DOHH2 (cell line): ENCODE measurements at regions not wholly inside any gene's neighbourhood (a gene's known extent, or its start where the extent isn't known, plus 50 kb on each side); places are given as distances from the start of the nearest gene placed in this dataset.

Experiments used
- EZH2phosphoT487 ChIP-seq: fragments of 200-600 bp; sonication (generic); IDR thresholded peaks from 2 replicates; pipeline ENCODE4 v1.6.1; 2017; ENCODE audit warnings: borderline replicate concordance, mild to moderate bottlenecking, antibody characterized with exemption, low read length, moderate library complexity, mixed read lengths
- TF ChIP-seq, protein P1 (sequence below): fragments of 200-600 bp; sonication (generic); IDR thresholded peaks from one replicate; pipeline ENCODE4 v1.5.1; 2014; ENCODE audit warnings: antibody characterized with exemption, mild to moderate bottlenecking, low read depth, low read length; ENCODE audit not compliant: poor library complexity, severe bottlenecking

DNA sequence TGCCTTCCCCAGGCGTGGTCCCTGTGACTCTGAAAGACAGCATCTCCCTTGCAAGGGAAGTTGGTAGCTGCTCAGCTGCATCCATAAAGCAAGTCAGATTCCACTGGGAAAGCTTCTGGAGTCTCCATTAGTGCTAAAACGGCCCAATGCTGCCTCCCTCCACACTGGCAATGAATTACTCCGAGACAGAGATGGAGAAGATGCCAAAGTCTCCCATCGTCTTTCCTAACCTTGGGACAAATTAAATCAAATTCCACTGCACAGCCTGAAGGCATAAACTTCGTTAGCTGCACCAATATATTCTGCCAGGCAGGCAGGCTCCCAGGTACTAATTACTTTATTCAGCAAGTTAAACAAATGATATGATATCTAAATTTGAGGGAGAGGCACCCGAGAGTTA is 106.3 kb upstream of the GJB5 start:
- TF ChIP-seq, protein P1, sequence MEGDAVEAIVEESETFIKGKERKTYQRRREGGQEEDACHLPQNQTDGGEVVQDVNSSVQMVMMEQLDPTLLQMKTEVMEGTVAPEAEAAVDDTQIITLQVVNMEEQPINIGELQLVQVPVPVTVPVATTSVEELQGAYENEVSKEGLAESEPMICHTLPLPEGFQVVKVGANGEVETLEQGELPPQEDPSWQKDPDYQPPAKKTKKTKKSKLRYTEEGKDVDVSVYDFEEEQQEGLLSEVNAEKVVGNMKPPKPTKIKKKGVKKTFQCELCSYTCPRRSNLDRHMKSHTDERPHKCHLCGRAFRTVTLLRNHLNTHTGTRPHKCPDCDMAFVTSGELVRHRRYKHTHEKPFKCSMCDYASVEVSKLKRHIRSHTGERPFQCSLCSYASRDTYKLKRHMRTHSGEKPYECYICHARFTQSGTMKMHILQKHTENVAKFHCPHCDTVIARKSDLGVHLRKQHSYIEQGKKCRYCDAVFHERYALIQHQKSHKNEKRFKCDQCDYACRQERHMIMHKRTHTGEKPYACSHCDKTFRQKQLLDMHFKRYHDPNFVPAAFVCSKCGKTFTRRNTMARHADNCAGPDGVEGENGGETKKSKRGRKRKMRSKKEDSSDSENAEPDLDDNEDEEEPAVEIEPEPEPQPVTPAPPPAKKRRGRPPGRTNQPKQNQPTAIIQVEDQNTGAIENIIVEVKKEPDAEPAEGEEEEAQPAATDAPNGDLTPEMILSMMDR: no peak
- TF ChIP-seq EZH2phosphoT487: no peak
